HUES48 (cell line): ENCODE measurements at regions not wholly inside any gene's neighbourhood (a gene's known extent, or its start where the extent isn't known, plus 50 kb on each side); places are given as distances from the start of the nearest gene placed in this dataset.

Experiments used
- H3K27ac ChIP-seq: one replicate; pipeline ENCODE4 v1.7.0; 2013; ENCODE audit warnings: low read depth, low read length, inconsistent platforms
- H3K27me3 ChIP-seq: 2 replicates; pipeline ENCODE4 v1.6.1; 2013; ENCODE audit warnings: mild to moderate bottlenecking, low read length; ENCODE audit not compliant: control insufficient read depth, insufficient read depth
- H3K36me3 ChIP-seq: 2 replicates; pipeline ENCODE4 v1.6.1; 2013; ENCODE audit warnings: low read length; ENCODE audit not compliant: control insufficient read depth, insufficient read depth
- H3K4me1 ChIP-seq: 2 replicates; pipeline ENCODE4 v1.6.1; 2013; ENCODE audit warnings: mild to moderate bottlenecking, low read length; ENCODE audit not compliant: control insufficient read depth, insufficient read depth
- H3K4me3 ChIP-seq: 2 replicates; pipeline ENCODE4 v1.5.1; 2013; ENCODE audit warnings: mild to moderate bottlenecking, low read depth, low read length
- H3K9ac ChIP-seq: 2 replicates; pipeline ENCODE4 v1.6.1; 2013; ENCODE audit warnings: mild to moderate bottlenecking, low read depth, low read length, moderate library complexity
- H3K9me3 ChIP-seq: 2 replicates; pipeline ENCODE4 v1.6.1; 2013; ENCODE audit warnings: low read length; ENCODE audit not compliant: control insufficient read depth, insufficient read depth

DNA sequence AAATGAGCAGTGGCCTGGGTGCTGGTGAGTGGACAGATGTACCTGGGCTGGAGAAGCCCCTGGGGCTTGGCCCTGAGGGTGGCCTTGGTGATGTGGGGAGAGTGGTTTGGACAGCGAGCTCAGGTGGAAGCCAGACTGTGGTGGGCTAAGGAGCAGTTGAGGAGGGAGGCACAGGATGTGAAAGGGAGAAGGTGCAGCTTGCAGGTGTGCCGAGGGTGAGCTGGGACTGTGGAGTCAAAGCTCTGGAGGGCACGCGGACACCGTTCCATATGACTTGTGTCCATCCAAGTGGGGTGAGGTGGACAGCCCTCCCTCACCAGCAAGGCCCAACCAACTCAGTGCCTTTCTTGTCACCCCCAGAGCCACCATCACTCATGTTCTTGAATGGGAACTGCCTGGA is 170.8 kb upstream of the ZNF267 start:
- no peak overlapping the region for H3K4me3 ChIP-seq
- H3K9ac ChIP-seq: no peak overlapping the region
- H3K36me3 ChIP-seq: peaks cover 50% of the 10 kb centered on the region
- H3K4me1 ChIP-seq: 0 out of 2 replicates have a peak, but pooled peaks cover 4% of the 10 kb centered on the region
- H3K9me3 ChIP-seq: no peaks in the 10 kb centered on the region
- no peaks in the 10 kb centered on the region for H3K27me3 ChIP-seq
- H3K27ac ChIP-seq: no peak overlapping the region

GRCh38 chr16:31703526-31704128 is 170.0 kb upstream of the ZNF267 start:
- no peaks in the 10 kb centered on the region for H3K27me3 ChIP-seq
- H3K9ac ChIP-seq: no peak overlapping the region
- H3K27ac ChIP-seq: no peak overlapping the region
- H3K4me3 ChIP-seq: no peak overlapping the region
- H3K9me3 ChIP-seq: no peaks in the 10 kb centered on the region
- H3K4me1 ChIP-seq: 0 out of 2 replicates have a peak, but pooled peaks cover 4% of the 10 kb centered on the region
- peaks cover 59% of the 10 kb centered on the region for H3K36me3 ChIP-seq

DNA sequence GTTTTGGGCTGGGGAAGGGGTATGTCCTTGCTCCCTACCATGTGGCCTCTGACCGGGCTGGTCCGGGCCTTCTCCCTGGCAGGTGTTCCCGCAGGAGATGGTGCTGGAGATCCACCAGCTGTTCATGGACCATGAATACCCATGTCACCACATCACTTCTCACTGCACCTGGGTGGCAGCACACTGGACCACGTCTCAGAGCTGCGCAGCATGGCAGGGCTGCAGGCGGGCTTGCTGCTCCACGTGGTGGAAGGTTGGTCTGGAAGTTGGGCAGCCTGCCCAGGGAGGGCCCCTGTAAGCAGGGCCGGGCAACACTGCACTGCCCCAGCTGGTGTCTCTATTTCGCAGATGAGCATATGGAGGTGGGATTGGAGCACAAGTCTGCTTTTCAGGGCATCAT is 169.5 kb upstream of the ZNF267 start:
- no peaks in the 10 kb centered on the region for H3K9me3 ChIP-seq
- H3K36me3 ChIP-seq: peaks cover 64% of the 10 kb centered on the region

GRCh38 chr16:31705371-31705770 is 168.2 kb upstream of the ZNF267 start:
- Histone ChIP-seq H3K36me3 (peaks cover 64% of the 10 kb centered on the region), H3K27ac (no peak overlapping the region), H3K4me1 (0 out of 2 replicates have a peak, but pooled peaks cover 4% of the 10 kb centered on the region), H3K9ac (no peak overlapping the region), H3K27me3 (no peaks in the 10 kb centered on the region), H3K9me3 (no peaks in the 10 kb centered on the region), H3K4me3 (no peak overlapping the region)

More for the DNA sequence above, 169.5 kb upstream of the ZNF267 start:
- H3K27ac ChIP-seq: no peak overlapping the region
- no peak overlapping the region for H3K9ac ChIP-seq
- no peaks in the 10 kb centered on the region for H3K27me3 ChIP-seq
- H3K4me3 ChIP-seq: no peak overlapping the region
- 0 out of 2 replicates have a peak, but pooled peaks cover 4% of the 10 kb centered on the region for H3K4me1 ChIP-seq

DNA sequence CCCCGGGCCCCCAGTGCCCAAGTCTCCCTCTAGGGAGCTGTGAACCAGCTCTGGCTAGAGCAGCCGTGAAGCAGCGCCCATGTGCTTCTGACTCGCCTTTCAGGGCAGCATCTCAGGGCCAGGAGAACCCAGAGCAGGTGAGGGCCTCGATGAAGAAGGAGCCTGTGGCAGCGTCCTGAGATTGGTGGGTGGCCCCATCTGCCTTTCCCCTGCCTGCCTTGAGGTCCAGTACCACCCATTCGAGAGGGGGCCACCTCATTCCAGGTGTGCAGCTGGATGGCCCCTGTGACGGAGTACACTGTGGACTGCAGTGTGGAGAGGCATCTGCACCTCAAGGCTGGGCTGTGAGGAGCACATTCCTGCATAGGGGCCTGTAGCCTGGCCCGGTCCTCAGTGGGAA is 167.3 kb upstream of the ZNF267 start:
- no peak overlapping the region for H3K27ac ChIP-seq
- H3K27me3 ChIP-seq: no peaks in the 10 kb centered on the region
- H3K4me3 ChIP-seq: no peak overlapping the region
- H3K9ac ChIP-seq: no peak overlapping the region
- peaks cover 64% of the 10 kb centered on the region for H3K36me3 ChIP-seq
- 0 out of 2 replicates have a peak, but pooled peaks cover 2% of the 10 kb centered on the region for H3K4me1 ChIP-seq
- H3K9me3 ChIP-seq: no peaks in the 10 kb centered on the region

- H3K36me3 ChIP-seq: peaks cover 64% of the 10 kb centered on the region
- peaks cover 2% of the 10 kb centered on the region; the same call in 1 of the 2 replicates for H3K4me1 ChIP-seq
- no peaks in the 10 kb centered on the region for H3K9me3 ChIP-seq
- H3K27me3 ChIP-seq: no peaks in the 10 kb centered on the region
- H3K27ac ChIP-seq: no peak overlapping the region
- no peak overlapping the region for H3K9ac ChIP-seq
- no peak overlapping the region for H3K4me3 ChIP-seq
Measured at GRCh38 chr16:31706925-31707324, 166.7 kb upstream of the ZNF267 start.

GRCh38 chr16:31707743-31708335 is 165.8 kb upstream of the ZNF267 start:
- H3K9ac ChIP-seq: no peak overlapping the region
- no peak overlapping the region for H3K27ac ChIP-seq
- peaks cover 12% of the 10 kb centered on the region for H3K4me1 ChIP-seq
- no peak overlapping the region for H3K4me3 ChIP-seq
- no peaks in the 10 kb centered on the region for H3K27me3 ChIP-seq
- H3K36me3 ChIP-seq: peaks cover 63% of the 10 kb centered on the region
- H3K9me3 ChIP-seq: no peaks in the 10 kb centered on the region

DNA sequence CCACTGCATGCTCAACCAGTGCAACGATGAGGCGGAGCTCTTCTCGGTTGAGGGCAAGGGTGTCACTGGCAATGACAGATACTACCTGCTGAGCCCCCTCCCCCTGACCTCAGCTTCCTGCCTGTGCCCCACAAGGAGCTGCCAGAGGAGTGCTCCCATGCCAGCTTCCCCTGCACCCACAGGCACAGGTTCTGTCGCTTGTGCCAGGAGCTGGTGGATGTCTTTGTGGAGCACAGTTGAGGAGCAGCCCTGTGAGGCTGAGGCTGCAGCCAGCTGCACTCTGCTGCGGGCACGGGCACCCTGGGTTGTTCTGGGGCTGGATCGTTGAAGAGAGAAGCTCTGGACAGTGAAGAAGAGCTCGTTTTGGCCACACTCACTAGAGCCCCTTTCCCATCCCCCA is 165.3 kb upstream of the ZNF267 start:
- no peaks in the 10 kb centered on the region for H3K9me3 ChIP-seq
- no peak overlapping the region for H3K27ac ChIP-seq
- H3K9ac ChIP-seq: no peak overlapping the region
- no peak overlapping the region for H3K4me3 ChIP-seq
- peaks cover 58% of the 10 kb centered on the region for H3K36me3 ChIP-seq
- peaks cover 12% of the 10 kb centered on the region for H3K4me1 ChIP-seq
- H3K27me3 ChIP-seq: no peaks in the 10 kb centered on the region

DNA sequence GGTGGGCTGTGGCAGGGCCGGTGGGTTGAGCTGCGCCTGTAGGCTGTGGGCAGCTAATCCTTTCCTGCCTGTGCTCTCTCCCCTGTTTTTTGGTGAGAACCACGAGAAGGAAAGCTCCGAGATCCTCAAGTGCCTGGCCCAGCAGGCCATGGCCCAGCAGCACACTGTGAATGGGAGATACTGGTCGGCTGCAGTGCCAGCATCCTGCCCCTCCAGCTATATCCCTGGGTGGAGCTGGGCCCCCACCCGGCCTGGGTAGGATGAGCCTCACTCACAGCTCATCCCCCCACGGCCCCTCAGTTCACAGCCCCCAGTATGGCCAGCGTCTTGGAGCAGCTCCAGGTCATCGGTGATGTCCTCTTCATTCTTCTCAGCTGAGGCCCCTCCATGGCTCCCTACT is 164.4 kb upstream of the ZNF267 start:
- Histone ChIP-seq H3K9ac (no peak overlapping the region), H3K27ac (no peak overlapping the region), H3K36me3 (peaks cover 50% of the 10 kb centered on the region), H3K27me3 (no peaks in the 10 kb centered on the region), H3K9me3 (no peaks in the 10 kb centered on the region), H3K4me1 (peaks cover 13% of the 10 kb centered on the region), H3K4me3 (no peak overlapping the region)

- no peaks in the 10 kb centered on the region for H3K9me3 ChIP-seq
- peaks cover 21% of the 10 kb centered on the region for H3K4me1 ChIP-seq
- H3K27ac ChIP-seq: no peak overlapping the region
- H3K36me3 ChIP-seq: peaks cover 41% of the 10 kb centered on the region
- no peak overlapping the region for H3K9ac ChIP-seq
- no peaks in the 10 kb centered on the region for H3K27me3 ChIP-seq
- H3K4me3 ChIP-seq: no peak overlapping the region
Measured at GRCh38 chr16:31710134-31710533, 163.5 kb upstream of the ZNF267 start.

GRCh38 chr16:31710880-31711279 is 162.7 kb upstream of the ZNF267 start:
- peaks cover 21% of the 10 kb centered on the region for H3K4me1 ChIP-seq
- H3K4me3 ChIP-seq: no peak overlapping the region
- no peak overlapping the region for H3K27ac ChIP-seq
- no peaks in the 10 kb centered on the region for H3K27me3 ChIP-seq
- peaks cover 41% of the 10 kb centered on the region for H3K36me3 ChIP-seq
- H3K9ac ChIP-seq: no peak overlapping the region
- no peaks in the 10 kb centered on the region for H3K9me3 ChIP-seq
